DOHH2 (cell line): ENCODE measurements at regions not wholly inside any gene's neighbourhood (a gene's known extent, or its start where the extent isn't known, plus 50 kb on each side); places are given as distances from the start of the nearest gene placed in this dataset.

Experiments
- H3F3A ChIP-seq: fragments of 200-600 bp; sonication (generic), shearing (Covaris generic); 2 replicates; pipeline ENCODE4 v1.6.0; 2016; ENCODE audit warnings: antibody characterized with exemption, mild to moderate bottlenecking; ENCODE audit not compliant: control insufficient read depth, insufficient read depth
- H3K27ac ChIP-seq: fragments of 200-600 bp; sonication (generic); 2 replicates; pipeline ENCODE4 v1.5.1; 2014; ENCODE audit warnings: low read depth, mild to moderate bottlenecking, low read length, moderate library complexity
- H3K27me3 ChIP-seq: fragments of 200-600 bp; sonication (generic); 2 replicates; pipeline ENCODE4 v1.6.1; 2014; ENCODE audit warnings: mild to moderate bottlenecking, low read length, mixed read lengths; ENCODE audit not compliant: control insufficient read depth
- H3K36me3 ChIP-seq: fragments of 200-600 bp; sonication (generic); 2 replicates; pipeline ENCODE4 v1.6.1; 2014; ENCODE audit warnings: mild to moderate bottlenecking, low read length, moderate library complexity, mixed read lengths; ENCODE audit not compliant: control insufficient read depth
- H3K4me1 ChIP-seq: fragments of 200-600 bp; sonication (generic); 2 replicates; pipeline ENCODE4 v1.6.1; 2014; ENCODE audit warnings: mild to moderate bottlenecking, low read length, mixed read lengths; ENCODE audit not compliant: control insufficient read depth
- H3K4me2 ChIP-seq: fragments of 200-600 bp; sonication (generic); 2 replicates; pipeline ENCODE4 v1.6.0; 2014; ENCODE audit warnings: mild to moderate bottlenecking, low read length, moderate library complexity
- H3K4me3 ChIP-seq: fragments of 200-600 bp; sonication (generic); 2 replicates; pipeline ENCODE4 v1.5.1; 2014; ENCODE audit warnings: mild to moderate bottlenecking, low read length, mixed read lengths
- H3K79me2 ChIP-seq: fragments of 200-600 bp; sonication (generic); 2 replicates; pipeline ENCODE4 v1.6.1; 2014; ENCODE audit warnings: mild to moderate bottlenecking, low read length, mixed read lengths; ENCODE audit not compliant: control insufficient read depth
- H3K9me2 ChIP-seq: fragments of 200-600 bp; sonication (generic); replicated peaks from 2 replicates; pipeline ENCODE4 v1.6.1; 2014; ENCODE audit warnings: mild to moderate bottlenecking, low read length, mixed read lengths; ENCODE audit not compliant: control insufficient read depth
- H3K9me3 ChIP-seq: fragments of 200-600 bp; sonication (generic); 2 replicates; pipeline ENCODE4 v1.6.1; 2014; ENCODE audit warnings: antibody characterized with exemption, low read length, mixed read lengths; ENCODE audit not compliant: control insufficient read depth, insufficient read depth
- H4K20me1 ChIP-seq: fragments of 200-600 bp; sonication (generic); 2 replicates; pipeline ENCODE4 v1.6.0; 2014; ENCODE audit warnings: low read depth, mild to moderate bottlenecking, antibody characterized with exemption, low read length, moderate library complexity; ENCODE audit not compliant: control insufficient read depth, insufficient read depth
- CTCF ChIP-seq: fragments of 200-600 bp; sonication (generic); IDR thresholded peaks from one replicate; pipeline ENCODE4 v1.5.1; 2014; ENCODE audit warnings: antibody characterized with exemption, mild to moderate bottlenecking, low read depth, low read length; ENCODE audit not compliant: poor library complexity, severe bottlenecking
- EZH2phosphoT487 ChIP-seq: fragments of 200-600 bp; sonication (generic); IDR thresholded peaks from 2 replicates; pipeline ENCODE4 v1.6.1; 2017; ENCODE audit warnings: borderline replicate concordance, mild to moderate bottlenecking, antibody characterized with exemption, low read length, moderate library complexity, mixed read lengths

GRCh38 chr2:137812517-137812916 is 151.8 kb upstream of the HNMT start:
- no peaks in the 10 kb centered on the region for H3F3A ChIP-seq
- H3K27ac ChIP-seq = no peak overlapping the region
- H4K20me1 ChIP-seq = no peaks in the 10 kb centered on the region
- H3K4me2 ChIP-seq = no peak overlapping the region
- H3K36me3 ChIP-seq = no peaks in the 10 kb centered on the region
- no peaks in the 10 kb centered on the region; the same call in 1 of the 2 replicates for H3K9me3 ChIP-seq
- no peaks in the 10 kb centered on the region for H3K27me3 ChIP-seq
- H3K79me2 ChIP-seq = no peaks in the 10 kb centered on the region
- H3K4me3 ChIP-seq = no peak overlapping the region
- H3K4me1 ChIP-seq = no peaks in the 10 kb centered on the region
- H3K9me2 ChIP-seq = no peaks in the 10 kb centered on the region
- TF ChIP-seq CTCF = no peak
- TF ChIP-seq EZH2phosphoT487 = no peak

GRCh38 chr2:137813176-137813575 is 151.1 kb upstream of the HNMT start:
- no peaks in the 10 kb centered on the region for H3K79me2 ChIP-seq
- H4K20me1 ChIP-seq = no peaks in the 10 kb centered on the region
- H3K4me2 ChIP-seq = no peak overlapping the region
- H3K9me2 ChIP-seq = no peaks in the 10 kb centered on the region
- H3K9me3 ChIP-seq = no peaks in the 10 kb centered on the region; the same call in 1 of the 2 replicates
- H3F3A ChIP-seq = no peaks in the 10 kb centered on the region
- no peaks in the 10 kb centered on the region for H3K27me3 ChIP-seq
- no peaks in the 10 kb centered on the region for H3K4me1 ChIP-seq
- no peak overlapping the region for H3K4me3 ChIP-seq
- no peak overlapping the region for H3K27ac ChIP-seq
- no peaks in the 10 kb centered on the region for H3K36me3 ChIP-seq
- no peak for TF ChIP-seq EZH2phosphoT487
- TF ChIP-seq CTCF = no peak

- Histone ChIP-seq H3K4me1 (no peaks in the 10 kb centered on the region), H3K4me2 (no peak overlapping the region), H3K79me2 (no peaks in the 10 kb centered on the region), H3K27ac (no peak overlapping the region), H3K36me3 (no peaks in the 10 kb centered on the region), H3F3A (no peaks in the 10 kb centered on the region), H4K20me1 (no peaks in the 10 kb centered on the region), H3K4me3 (no peak overlapping the region), H3K27me3 (no peaks in the 10 kb centered on the region), H3K9me2 (no peaks in the 10 kb centered on the region), H3K9me3 (no peaks in the 10 kb centered on the region)
- no peak for TF ChIP-seq CTCF
- no peak for TF ChIP-seq EZH2phosphoT487
Measured at GRCh38 chr2:137817058-137817457, 147.2 kb upstream of the HNMT start.

GRCh38 chr2:137823196-137823595 is 141.1 kb upstream of the HNMT start:
- no peak overlapping the region for H3K4me2 ChIP-seq
- H3K27me3 ChIP-seq = no peaks in the 10 kb centered on the region
- no peaks in the 10 kb centered on the region for H3K9me3 ChIP-seq
- H3F3A ChIP-seq = no peaks in the 10 kb centered on the region
- no peaks in the 10 kb centered on the region for H3K79me2 ChIP-seq
- no peak overlapping the region for H3K4me3 ChIP-seq
- H3K27ac ChIP-seq = no peak overlapping the region
- no peak for TF ChIP-seq CTCF
- TF ChIP-seq EZH2phosphoT487 = no peak
- no peaks in the 10 kb centered on the region for H4K20me1 ChIP-seq
- no peaks in the 10 kb centered on the region for H3K36me3 ChIP-seq
- no peaks in the 10 kb centered on the region for H3K9me2 ChIP-seq
- H3K4me1 ChIP-seq = no peaks in the 10 kb centered on the region
